SK-N-DZ (cell line): ENCODE measurements at regions not wholly inside any gene's neighbourhood (a gene's known extent, or its start where the extent isn't known, plus 50 kb on each side); places are given as distances from the start of the nearest gene placed in this dataset.
"Not testable (repeated sequence)": the region's sequence is repeated elsewhere in the genome, so short reads cannot be mapped to it uniquely, and the experiment has no call there.

Source experiments
- DNase-seq: peaks from one replicate; pipeline ENCODE4 v3.0.0-alpha.2; 2015; ENCODE audit warnings: low spot score

DNA sequence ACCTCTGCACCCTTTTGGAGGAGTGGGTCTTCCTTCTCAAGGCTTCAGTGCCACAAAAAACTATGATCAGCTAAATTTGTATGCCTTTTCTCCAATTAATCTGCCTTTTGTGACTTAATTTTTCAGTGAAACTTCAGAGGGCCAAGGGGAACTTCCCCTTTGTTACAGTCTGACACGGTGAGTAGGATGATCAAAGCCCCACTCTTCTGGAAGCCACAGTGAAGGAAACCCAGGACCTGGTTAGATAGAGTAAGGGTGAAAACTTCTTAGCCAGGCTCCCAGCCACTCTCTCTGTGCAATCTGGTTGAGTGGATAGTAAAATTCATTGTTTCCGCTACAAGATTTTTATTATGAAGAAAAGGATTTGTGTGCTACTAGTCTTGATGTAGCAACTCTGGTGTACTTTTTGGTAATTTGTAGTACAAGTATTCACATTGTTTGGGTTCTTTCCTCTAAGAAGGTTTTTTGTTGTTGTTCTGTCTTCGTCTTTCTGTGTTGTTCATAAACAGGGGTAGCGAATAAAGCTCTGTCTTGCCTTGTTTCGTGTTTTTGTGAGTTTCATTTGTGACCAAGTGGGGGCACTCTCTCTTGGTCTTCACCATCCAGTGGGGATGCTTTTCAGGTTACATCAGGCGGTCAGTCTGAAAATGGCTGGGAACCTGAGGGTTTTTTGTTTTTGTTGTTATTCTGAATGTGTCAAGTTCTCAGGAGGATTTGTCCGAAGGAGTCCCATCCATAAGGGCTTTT, 268.5 kb upstream of the NPSR1 start:
- DNase-seq, result no peak

DNA sequence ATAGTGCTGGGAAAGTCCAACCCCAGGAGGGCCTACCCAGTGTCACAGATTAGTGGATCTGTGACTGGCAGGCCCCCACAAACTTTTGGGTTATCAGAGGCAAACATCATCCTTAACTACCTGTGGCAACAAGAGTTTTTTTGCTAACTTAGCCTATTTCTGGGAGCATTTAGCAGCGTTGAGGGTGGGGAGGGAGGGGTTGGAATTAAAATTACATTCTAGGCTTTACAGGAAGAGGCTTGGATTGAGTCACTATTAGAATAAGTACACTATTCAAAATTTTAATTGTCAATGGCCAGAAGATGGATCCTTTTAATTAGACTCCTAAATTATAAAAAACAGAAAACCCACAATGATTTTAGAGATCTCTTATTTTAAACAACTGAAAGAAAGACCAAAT, 267.9 kb upstream of the NPSR1 start:
- no peak for DNase-seq

DNA sequence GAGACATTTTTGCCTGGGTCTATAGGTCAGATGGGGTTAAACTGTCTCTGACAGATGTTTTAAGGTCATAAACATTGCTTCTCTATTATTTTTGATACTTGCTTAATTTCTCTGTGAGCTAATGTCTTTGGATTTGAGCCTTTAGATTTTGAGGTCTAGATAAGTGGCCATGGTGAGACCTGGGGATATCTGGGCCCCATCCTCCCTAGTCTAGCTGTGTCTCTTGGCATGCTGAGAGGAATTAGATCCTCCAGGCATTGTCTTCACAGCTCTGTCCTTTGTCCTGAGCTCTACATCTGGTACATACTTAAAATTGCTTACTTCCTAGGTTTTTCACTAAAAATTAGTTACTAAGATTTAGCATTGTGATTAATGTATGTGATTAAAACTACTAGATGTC, 265.0 kb upstream of the NPSR1 start:
- DNase-seq, result no peak

DNA sequence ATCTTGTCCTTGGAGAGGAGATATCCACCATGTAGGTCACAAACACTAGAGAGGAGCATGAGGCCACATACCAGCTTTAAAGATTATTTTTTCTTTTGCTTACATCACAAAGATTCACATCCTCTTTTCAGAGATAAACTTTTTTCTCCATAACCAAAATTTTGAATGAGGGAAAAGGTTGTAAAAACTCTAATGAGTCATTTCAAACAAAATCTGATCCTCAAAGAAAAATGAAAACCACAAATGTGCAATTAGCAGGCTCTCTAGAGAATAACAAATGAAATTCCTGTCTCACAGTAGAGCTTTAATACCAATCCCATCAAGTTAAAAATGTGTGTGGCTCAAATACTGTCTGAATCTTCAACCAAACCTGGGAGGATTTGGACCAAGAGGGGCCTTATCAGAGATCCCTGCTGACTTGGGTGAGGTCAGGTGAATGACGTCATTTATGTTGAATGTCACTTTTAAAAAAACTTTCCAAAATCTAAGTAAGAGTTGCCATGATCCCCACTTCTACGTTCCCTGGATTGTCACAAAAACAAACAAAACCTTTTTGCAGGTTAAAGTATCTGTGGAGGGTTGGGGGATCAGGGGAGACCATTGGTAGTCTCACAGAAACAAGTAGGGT, 261.5 kb upstream of the NPSR1 start:
- no peak for DNase-seq

DNA sequence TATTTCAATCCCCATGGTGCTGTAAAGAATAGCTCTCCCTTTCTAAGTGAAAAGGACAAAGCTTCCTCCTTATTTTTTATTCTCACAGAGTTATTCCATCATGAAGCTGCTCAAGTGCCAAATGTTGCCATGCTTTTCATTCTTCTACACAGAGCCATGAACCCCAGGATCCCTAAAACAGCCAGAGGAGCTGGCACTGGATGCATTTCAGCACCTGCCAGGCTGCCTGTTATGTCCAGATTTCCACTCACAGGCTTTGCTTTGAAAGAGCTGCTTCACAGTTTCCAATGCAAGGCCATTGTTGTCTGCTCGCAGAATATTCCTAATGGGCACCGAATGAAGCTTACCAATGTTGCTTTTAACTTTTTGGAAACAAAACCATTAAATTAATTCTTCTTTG, 256.2 kb upstream of the NPSR1 start:
- DNase-seq, result no peak

DNA sequence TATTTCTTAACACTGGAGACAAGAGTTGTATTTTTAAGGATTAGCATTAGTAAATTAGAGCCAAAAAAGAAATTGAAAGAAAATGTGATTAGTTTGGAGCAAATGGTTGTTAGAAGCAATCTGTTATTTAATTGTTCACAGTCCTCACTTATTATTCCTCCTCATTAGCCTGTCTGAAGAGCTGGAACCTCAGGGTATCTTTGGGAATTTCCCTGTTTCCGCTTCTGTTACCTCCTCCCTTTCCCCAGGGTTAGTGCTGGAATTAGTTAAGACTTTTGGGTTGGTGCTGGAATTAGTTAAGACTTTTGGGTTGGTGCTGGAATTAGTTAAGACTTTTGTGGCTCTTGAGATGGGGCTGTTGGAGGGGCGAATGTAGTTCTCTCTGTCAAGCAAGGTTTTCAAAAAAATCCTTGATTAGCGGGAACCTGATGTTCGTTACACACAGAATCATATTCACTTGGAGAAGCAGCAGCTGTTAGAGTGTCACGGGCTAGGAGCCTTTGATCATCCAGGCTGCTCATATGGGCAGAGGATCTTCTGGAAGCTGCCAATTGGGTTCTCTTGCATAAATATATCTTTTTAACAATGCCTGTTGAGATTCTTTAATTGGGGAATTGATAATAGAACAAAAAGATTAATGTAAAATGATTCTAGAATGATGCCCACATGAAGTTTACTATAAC, 251.0 kb upstream of the NPSR1 start:
- DNase-seq, result no peak

DNA sequence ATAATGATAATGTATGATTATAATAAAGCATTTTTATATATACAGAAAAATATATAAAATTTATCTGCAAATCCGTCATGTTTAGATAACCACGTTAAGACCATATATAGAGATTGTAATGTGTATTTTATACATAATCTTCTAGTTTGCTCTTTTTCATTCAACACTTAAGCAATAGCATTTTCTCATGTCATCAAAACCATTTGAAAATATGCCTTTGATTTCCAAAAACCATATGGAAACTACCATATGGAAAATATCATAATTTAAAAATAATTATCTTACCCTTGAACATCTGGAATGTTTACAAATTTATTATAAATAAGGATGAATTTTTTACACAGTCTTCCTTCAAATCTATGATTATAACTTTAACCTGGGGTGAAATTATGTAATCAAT, 250.4 kb upstream of the NPSR1 start:
- no peak for DNase-seq

DNA sequence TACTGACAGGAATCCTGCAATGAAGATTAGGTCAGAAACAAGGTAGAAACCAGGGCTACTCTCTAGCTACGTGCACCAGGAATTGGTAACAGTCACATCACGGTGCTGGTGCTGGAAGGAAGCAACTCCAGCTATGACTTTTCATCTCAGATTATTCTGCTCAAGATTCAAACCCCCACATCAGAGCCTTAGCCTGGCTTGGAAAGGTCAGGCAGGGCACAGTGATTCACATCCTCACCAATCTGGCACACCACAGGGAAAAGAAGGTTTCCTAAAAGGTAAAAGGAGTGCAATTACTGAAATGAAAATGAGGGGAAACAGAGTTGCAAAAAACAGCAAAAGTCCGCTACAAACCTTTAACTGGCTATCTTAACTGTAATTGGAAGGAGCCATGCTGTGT, 240.2 kb upstream of the NPSR1 start:
- DNase-seq, result no peak

DNA sequence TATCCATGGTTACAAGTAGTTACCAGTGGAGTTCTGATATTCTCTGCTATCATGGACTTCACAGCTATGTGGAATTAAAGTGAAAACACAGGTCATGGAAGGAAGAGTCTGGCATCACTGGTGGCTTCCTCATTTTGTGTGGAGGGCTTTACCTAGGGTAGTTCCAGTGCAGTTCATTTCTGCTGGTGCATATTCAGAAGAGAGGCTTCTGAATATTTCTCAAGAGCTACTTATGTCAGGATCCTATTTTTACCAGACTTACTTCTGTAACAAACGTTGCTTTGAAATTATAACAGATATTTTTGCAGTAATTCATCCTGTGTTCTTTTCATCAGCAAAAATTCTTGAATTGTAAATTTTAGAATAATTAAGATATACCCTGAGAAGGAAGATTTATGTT, 236.5 kb upstream of the NPSR1 start:
- no peak for DNase-seq

DNA sequence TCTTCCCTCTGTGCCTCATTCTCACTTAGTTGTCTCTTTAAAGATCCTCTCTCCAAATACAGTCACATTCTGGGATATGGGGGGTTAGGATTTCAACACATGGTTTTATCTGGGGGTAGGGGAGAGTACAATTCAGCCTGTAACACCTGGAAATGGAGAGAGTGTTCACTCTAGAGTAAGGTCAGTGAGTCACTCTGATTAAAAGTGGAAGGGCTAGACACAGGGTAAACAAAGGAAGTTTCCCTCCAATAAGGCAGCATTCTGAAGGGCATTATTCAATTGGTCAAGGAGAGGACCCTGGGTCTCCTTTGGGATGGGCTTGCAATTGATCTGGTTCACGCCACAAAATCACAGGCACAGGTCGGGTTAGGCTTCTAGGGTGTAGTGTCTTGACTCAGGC, 232.8 kb upstream of the NPSR1 start:
- DNase-seq, result no peak

DNA sequence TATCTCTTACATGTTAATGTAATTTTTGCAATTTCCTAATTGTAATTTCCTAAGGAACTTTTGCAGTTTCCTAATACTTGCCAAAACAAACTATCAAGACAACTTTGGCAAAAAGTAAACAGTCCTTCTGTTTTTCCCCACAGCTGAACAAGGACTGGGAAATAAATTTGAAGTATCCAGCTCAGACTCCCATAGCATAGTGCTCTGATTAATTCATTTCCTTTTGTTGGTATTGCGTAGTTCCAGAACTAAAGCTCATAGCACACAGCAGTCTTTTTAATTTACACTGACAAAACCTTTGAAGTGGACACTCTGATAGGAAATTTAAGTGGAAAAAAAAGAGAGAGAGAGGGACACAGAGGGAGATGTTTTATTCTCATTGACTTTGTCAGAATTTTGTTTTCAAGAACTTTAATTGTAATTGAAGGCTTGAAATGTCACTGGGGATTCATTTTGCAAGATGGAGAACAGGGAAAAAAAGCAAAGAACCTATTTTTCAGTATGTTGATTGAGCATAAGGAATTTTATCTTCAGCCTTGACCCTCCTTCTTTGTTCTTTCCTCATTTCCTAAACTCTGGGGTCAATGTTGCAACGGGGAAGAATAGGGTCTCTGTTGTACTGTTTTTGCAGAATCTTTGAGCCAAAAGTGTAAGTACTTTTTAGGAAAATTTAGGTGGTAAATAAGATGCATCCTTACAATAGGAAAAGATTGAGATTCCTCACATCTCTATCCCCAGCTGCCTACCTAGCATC, 232.2 kb upstream of the NPSR1 start:
- no peak for DNase-seq

DNA sequence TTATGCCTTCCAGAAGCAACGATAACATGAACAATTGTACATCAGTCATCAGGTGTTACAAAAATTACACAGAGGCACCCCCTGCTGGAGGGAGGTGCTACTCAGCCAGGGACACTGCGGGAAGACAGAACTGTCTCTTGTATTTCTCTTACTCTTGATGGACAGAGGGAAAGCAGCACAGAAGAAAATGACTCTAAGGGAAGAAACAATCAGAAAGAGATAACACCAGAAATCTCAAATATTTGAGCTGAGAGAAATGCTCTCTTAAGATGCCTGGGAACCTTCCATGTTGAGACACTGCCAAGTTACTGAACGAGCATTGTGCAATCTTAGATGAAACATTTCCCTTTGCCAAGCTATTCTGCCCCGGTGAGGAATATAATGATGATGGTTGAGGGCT, 227.6 kb upstream of the NPSR1 start:
- DNase-seq, result no peak

DNA sequence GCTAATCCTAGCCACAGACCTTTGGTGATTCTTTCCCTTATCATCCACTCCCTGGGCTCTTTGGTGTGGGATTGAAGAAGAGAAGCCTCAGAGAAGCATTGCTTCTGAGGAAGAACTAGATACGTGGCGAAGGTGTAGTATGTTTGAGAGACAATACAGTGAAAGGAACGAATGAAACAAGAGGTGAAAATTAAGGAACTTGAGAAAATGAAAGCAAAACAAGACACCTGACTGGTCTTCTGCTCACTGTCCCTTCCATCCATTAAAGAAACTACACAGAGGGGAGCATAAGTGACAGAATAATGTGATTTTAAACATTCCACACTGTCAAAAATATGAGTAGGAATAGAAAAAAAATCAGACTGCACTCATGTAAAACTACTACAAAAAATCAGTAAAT, 219.6 kb upstream of the NPSR1 start:
- DNase-seq, result no peak

DNA sequence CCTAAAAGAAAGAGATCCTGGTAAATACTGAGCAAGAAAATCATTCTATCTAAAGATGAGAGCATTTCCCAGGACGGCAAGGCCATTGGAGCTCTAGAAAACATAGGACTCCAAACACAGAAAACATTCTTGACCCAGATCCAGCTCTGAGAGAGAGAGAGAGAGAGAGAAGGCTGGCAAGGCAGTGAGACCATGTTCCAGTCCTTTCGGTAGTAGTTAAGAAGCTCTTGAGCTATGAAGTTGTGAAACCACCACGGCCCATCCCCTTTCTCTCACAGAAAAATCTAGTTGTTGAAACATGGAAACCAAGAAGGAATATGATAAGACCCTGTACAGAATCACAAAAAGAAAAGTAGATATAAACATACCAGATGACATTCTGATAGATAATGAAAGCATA, 212.4 kb upstream of the NPSR1 start:
- no peak for DNase-seq

DNA sequence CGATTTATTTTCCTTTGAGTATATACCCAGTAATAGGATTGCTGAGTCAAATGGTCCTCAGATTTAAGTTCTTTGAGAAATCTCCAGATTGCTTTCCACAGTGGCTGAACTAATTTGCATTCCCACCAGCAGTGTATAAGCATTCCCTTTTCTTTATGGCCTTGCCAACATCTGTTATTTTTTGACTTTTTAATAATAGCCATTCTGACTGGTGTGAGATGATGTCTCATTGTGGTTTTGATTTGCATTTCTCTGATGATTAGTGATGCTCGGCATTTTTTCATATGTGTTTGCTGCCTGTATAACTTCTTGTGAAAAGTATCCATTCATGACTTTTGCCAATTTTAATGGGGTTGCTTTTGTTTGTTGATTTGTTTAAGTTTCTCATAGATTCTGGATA, 209.5 kb upstream of the NPSR1 start:
- not testable (repeated sequence) for DNase-seq

DNA sequence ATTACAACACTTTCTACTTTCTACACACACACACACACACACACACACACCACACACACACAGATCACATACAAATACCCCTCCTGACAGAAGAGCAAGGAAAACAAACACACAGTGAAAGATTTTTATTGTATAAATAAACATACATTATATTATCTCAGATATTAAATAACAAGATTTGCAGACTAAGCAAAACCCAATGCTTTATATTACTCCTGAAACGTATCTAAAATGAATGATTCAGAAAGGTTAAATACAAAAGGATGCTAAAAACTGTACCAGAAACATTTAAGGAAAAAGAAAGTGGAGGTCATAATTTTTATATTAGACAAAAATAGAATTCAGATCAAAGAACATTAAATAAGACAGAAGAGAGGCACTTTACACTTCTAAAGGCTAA, 208.3 kb upstream of the NPSR1 start:
- no peak for DNase-seq

DNA sequence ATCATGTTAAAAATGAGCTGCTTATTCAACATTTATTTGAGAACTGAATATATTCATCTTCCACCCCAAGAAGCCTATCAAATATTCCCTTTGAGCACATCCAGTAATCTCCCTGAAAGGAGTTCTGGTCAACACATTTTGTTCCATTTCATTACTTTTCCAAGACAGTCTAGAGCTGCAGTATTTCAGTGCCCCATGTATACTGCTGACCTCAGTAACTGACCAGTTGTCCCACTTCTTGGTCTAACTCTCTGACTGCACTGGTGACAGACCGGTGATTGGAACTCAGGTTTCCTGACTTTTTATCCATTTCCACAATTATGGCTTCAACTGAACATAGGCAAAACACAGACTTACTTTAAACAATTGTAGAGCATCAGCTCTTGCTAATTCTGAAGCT, 206.8 kb upstream of the NPSR1 start:
- DNase-seq, result no peak

DNA sequence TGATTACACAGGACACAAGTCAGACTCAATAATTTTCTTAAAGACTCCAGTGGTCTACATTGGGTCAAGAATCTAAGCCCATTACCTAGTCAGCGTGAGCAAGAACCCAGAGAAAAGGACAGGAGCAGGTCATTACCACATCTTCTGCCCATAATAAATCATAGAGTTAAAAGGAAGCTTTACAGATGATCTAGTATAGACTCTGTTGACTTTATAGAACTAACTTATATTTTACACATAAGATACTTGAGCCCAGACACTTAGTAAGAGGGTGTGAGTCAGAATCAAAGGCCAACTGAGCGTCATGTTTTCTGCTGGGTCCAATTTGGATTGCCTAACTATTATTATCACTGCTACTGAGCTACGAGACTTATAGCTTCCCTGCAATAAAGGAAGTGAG, 206.1 kb upstream of the NPSR1 start:
- no peak for DNase-seq

DNA sequence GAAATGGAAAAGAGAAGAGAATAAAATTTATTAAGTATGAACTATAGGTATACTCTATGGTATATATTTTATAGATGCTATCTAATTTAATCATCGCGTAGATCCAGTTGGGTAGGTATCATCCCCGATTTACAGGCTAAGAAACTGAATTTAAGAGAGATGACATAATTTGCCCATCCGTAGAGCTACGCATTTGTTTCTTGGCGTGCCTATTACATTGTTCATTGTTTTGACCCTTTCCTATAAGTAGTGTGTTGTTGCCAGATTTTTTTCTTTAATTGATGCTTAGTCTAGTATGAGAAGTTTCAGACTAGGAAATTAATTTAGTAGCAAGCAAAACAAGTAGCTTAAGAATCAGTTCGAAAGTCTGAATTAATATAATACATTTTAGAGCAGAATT, 205.7 kb upstream of the NPSR1 start:
- no peak for DNase-seq

DNA sequence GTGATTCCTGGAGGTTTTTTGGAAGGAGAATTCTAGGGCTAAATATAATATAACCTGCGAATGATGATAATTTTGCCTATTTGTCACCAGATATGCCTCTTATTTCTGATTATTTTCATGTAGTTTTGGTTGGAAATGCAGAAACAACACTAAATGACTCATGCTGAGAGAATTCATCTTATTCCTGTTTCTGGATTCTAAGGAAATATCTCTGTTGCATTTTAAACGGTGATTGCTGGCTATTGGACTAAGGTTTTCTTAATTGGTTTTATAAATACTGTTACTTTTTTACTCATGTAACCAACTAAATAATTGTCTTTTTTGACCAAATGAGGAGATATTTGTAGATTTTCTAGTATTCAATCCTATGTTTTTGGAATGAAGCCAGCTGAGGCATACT, 204.9 kb upstream of the NPSR1 start:
- DNase-seq, result no peak

DNA sequence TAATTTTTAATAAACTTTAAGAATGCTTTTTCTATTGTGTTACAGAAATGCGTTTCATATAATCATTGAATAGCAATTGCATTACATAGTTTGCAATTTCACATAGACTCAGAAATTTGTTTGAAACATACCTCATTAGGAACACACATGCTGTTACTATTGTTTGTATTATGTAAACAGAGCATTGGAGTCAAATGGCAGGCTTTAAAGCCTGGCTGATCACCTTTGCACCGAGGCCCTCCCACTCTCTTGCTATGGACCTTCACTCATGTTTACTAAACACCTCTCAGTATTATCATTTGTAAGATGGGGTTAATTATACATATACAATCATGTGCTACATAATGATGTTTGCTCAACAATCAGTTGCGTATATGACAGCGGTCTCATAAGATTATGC, 203.6 kb upstream of the NPSR1 start:
- DNase-seq, result no peak

DNA sequence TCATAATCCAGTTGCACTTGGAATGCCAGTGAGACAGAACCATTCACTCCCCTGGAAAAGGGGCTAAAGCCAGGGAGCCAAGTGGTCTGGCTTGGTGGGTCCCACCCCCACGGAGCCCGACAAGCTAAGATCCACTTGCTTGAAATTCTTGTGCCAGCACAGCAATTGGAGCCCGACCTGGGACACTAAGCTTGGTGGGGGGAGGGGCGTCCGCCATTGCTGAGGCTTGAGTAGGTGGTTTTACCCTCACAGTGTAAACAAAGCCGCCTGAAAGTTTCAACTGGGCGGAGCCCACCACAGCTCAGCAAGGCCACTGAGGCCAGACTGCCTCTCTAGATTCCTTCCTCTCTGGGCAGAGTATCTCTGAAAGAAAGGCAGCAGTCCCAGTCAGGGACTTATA, 200.7 kb upstream of the NPSR1 start:
- no peak for DNase-seq
